Kidney epithelial cell (primary cell): ENCODE measurements at regions not wholly inside any gene's neighbourhood (a gene's known extent, or its start where the extent isn't known, plus 50 kb on each side); places are given as distances from the start of the nearest gene placed in this dataset.
"Not testable (repeated sequence)": the region's sequence is repeated elsewhere in the genome, so short reads cannot be mapped to it uniquely, and the experiment has no call there.

Source experiments
- DNase-seq: peaks from one replicate; pipeline ENCODE4 v3.0.0-alpha.2; 2010; ENCODE audit warnings: low read depth
- H3K27me3 ChIP-seq: 2 replicates; pipeline ENCODE4 v1.6.0; 2011; ENCODE audit warnings: low read length; ENCODE audit not compliant: control insufficient read depth, insufficient read depth
- H3K36me3 ChIP-seq: 2 replicates; pipeline ENCODE4 v1.5.1; 2011; ENCODE audit warnings: low read length; ENCODE audit not compliant: control insufficient read depth, insufficient read depth
- H3K4me3 ChIP-seq: 2 replicates; pipeline ENCODE4 v1.5.1; 2011; ENCODE audit warnings: low read depth, mild to moderate bottlenecking, control low read depth, low read length
- CTCF ChIP-seq: IDR thresholded peaks from 2 replicates; pipeline ENCODE4 v1.5.1; 2011; ENCODE audit warnings: mild to moderate bottlenecking, moderate library complexity, low read length, control low read depth, inconsistent platforms; ENCODE audit not compliant: insufficient read depth, poor library complexity, severe bottlenecking

- Histone ChIP-seq H3K36me3 (no peaks in the 10 kb centered on the region), H3K27me3 (no peaks in the 10 kb centered on the region), H3K4me3 (no peak overlapping the region)
- DNase-seq, result no peak
- no peak for TF ChIP-seq CTCF
These were observed 1084.7 kb upstream of the LRRTM1 start for GRCh38 chr2:81389203-81389602.

GRCh38 chr2:81363800-81364199, 1059.2 kb upstream of the LRRTM1 start:
- TF ChIP-seq CTCF, result no peak

GRCh38 chr2:81362468-81362867, 1057.9 kb upstream of the LRRTM1 start:
- H3K27me3 ChIP-seq, DNase-seq, H3K4me3 ChIP-seq, H3K36me3 ChIP-seq: not testable (repeated sequence)

More at GRCh38 chr2:81363800-81364199, 1059.2 kb upstream of the LRRTM1 start:
- Histone ChIP-seq H3K27me3 (no peaks in the 10 kb centered on the region), H3K4me3 (no peak overlapping the region), H3K36me3 (no peaks in the 10 kb centered on the region)
- DNase-seq, result no peak

- Histone ChIP-seq H3K36me3 (no peaks in the 10 kb centered on the region), H3K4me3 (no peak overlapping the region), H3K27me3 (no peaks in the 10 kb centered on the region)
- no peak for TF ChIP-seq CTCF
- DNase-seq, result no peak
These were observed 1050.9 kb upstream of the LRRTM1 start for GRCh38 chr2:81355436-81355835.

DNA sequence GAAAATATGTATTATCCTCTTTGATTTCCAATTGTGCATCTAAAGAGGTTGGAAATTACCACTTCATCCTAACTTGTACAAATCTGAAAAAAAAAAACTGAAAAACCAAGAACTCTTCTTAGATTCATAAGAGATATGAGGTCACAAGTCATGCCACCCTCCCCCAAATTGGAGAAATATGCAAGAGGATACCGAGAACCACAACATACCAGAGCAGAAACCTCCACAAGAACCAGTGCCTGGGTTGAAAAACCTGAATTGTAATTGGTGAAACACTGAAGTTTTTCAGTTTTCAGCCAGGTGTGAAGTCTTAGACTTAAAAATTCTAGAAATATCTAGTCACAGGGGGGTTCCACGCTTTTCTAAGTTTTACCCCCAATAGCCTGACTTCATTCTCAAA, 1029.5 kb upstream of the LRRTM1 start:
- no peak for DNase-seq
- H3K4me3 ChIP-seq, result no peak overlapping the region
- TF ChIP-seq CTCF, result no peak
- H3K36me3 ChIP-seq, result no peaks in the 10 kb centered on the region
- H3K27me3 ChIP-seq, result no peaks in the 10 kb centered on the region

- H3K27me3 ChIP-seq, result no peaks in the 10 kb centered on the region
- no peak overlapping the region for H3K4me3 ChIP-seq
- no peaks in the 10 kb centered on the region for H3K36me3 ChIP-seq
- no peak for DNase-seq
- TF ChIP-seq CTCF, result no peak
These were observed 1024.4 kb upstream of the LRRTM1 start for GRCh38 chr2:81328968-81329367.

DNA sequence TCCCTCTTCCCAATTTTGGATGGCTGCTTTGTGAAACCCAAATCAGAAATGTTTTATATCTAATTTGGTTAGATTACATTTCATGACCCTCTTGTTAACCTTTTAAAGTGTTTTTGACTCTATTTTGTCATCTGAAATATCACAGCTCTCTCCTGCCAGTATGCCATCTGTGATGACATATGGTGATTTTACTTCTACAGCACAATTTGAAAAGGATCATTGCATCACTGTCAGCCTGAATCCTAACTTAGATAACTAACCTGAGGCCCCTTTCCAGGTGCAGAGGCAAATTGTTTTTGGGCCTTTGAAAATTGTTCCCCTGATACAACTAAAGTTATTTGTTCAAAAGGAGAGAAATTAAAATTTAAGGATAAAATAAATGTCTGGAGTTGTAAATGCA, 1023.4 kb upstream of the LRRTM1 start:
- no peaks in the 10 kb centered on the region for H3K27me3 ChIP-seq
- TF ChIP-seq CTCF, result no peak
- no peak overlapping the region for H3K4me3 ChIP-seq
- DNase-seq, result no peak
- no peaks in the 10 kb centered on the region for H3K36me3 ChIP-seq
